Motor neuron (in vitro differentiated cells): ENCODE measurements at regions not wholly inside any gene's neighbourhood (a gene's known extent, or its start where the extent isn't known, plus 50 kb on each side); places are given as distances from the start of the nearest gene placed in this dataset.
"Not testable (repeated sequence)": the region's sequence is repeated elsewhere in the genome, so short reads cannot be mapped to it uniquely, and the experiment has no call there.

Experiments used
- ATAC-seq, 8 experiments: fragments of 200-7000 bp; cut with Tn5 transposase; replicated peaks in 6 of 8; 2 replicates each; pipeline ENCODE4 v1.8.0; 2021; ENCODE audit warnings: mild to moderate bottlenecking in 8 of 8, moderate library complexity in 8 of 8
- H3K27ac ChIP-seq, 2 donors: fragments of 250-450 bp; sonication (Bioruptor Pico); 2 replicates each; pipeline ENCODE4 v1.9.0; 2021; ENCODE audit warnings: antibody characterized with exemption in 2 of 2, mild to moderate bottlenecking in 2 of 2, moderate library complexity in 1 of 2
- H3K4me1 ChIP-seq, 2 donors: fragments of 250-450 bp; sonication (Bioruptor Pico); replicated peaks in 1 of 2; 2 replicates each; pipeline ENCODE4 v1.6.1; 2021; ENCODE audit warnings: antibody characterized with exemption in 2 of 2, mild to moderate bottlenecking in 2 of 2, moderate library complexity in 1 of 2
- H3K4me3 ChIP-seq, 5 donors: fragments of 250-450 bp; sonication (Bioruptor Pico); 2 replicates each; pipeline ENCODE4 v1.9.0; 2021; ENCODE audit warnings: antibody characterized with exemption in 5 of 5, mild to moderate bottlenecking in 5 of 5, moderate library complexity in 4 of 5
- WGBS, 10 experiments: fragments of 450-650 bp; shearing (Covaris generic); methylation state at CpG; one replicate each; pipeline ENCODE4 v1.0.0; 2022; 5-methylcytosine and 5-hydroxymethylcytosine counted together
- in situ Hi-C, 9 experiments: fragments of 400-800 bp; cut with MboI; loops; one replicate each; pipeline ENCODE4 v1.15.0; 2021; ENCODE audit warnings: low sequenced_read_pairs in 9 of 9, low pct_unique_long_range_greater_than_20kb in 2 of 9; ENCODE audit not compliant: unreplicated experiment in 9 of 9

DNA sequence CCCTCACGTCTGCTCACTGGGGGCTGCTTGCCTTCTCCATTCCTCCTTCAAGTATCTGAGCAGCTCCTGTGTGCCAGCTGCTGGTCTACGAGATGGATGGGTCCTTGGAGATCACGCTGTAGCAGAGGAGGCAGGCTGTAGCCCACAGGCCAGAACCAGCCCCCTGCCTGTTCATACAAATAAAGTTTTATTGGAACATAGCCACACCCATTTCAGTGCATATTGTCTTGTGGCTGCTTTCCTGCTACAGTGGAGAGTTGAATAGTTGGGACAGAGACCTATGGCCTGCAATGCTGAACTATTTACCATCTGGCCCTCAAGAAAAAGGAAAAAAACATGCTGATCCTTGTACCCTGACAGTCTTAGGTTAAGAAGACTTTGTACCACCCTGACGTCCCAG is 136.8 kb upstream of the HMX1 start:
- H3K27ac ChIP-seq, ATAC-seq, in situ Hi-C loops, H3K4me1 ChIP-seq, H3K4me3 ChIP-seq: not testable (repeated sequence)
- WGBS, 10 experiments = 40% methylated on average over 1 of the region's 4 CpGs; no CpG with 5 or more reads in 9 of the 10 experiments

DNA sequence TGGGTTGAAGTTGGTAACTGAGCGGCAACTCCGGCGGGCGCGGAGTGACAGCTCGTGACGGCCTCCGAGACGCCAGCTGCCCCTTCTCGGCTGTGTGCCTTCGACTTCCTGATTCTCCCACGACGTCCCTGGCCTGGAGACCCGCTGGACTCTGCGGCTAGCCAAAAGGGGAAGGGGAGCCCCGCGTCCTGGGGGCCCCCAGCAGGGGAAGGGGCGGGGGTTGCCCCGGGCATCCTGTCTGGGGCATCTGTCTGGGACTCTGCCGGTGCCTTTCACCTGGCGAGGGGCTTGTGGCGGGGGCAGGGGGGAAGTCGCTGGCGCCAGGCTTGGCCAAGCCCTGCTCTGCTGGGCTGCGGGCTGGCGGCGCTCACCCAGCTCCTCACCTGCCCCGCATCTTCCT is 129.5 kb upstream of the HMX1 start:
- ATAC-seq, H3K4me3 ChIP-seq, in situ Hi-C loops, H3K27ac ChIP-seq, H3K4me1 ChIP-seq: not testable (repeated sequence)
- no CpG with 5 or more reads among the region's 28 CpGs for WGBS, 10 experiments

DNA sequence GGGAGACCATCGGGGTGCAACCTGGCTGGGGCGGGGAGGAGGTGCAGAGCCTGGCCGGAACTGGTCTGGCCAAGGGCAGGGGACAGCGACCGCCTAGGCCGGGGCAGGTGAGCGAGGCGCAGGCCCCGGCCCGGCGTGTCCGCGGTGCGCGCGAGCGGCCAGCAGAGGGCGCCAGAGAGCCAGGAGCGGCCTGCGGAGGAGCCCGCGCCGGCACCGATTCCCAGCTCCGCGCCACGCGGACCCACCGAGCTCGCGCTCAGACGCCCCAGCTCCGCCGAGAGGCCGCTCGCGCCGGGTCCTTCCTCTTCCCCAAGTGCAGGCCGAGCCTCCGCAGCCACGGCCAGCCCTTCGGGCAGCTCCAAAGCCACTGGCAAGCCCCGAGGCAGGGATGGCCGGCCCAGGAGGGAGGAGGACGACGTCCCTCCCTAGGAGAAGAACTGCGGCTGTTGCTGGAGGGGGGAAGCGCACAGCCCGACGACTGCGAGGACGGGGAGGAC is 128.9 kb upstream of the HMX1 start:
- H3K4me1 ChIP-seq, in situ Hi-C loops, ATAC-seq, H3K27ac ChIP-seq: not testable (repeated sequence)
- 4 to 73% (median 36%) methylated on average over 9 to 15 of the region's 52 CpGs; no CpG with 5 or more reads in 7 of the 10 experiments for WGBS, 10 experiments
- H3K4me3 ChIP-seq = peak overlapping the region in 3 of 5 donors; percentile 22 to 28 (median 24)

DNA sequence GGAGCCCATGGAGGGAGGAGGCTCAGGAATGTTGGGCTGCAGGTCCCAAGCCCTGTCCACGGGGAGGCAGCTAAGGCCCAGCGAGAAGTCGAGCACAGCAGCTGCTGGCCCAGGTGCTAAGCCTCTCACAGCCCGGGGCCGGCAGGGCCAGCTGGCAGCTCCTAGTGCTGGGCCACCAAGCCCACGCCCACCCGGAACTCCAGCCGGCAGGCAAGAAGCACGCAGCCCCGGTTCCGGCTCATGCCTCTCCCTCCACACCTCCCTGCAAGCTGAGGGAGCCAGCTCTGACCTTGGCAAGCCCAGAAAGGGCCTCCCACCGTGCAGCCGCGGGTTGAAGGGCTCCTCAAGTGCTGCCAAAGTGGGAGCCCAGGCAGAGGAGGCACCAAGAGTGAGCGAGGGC is 121.3 kb upstream of the HMX1 start:
- H3K4me1 ChIP-seq, in situ Hi-C loops, ATAC-seq, H3K27ac ChIP-seq, H3K4me3 ChIP-seq: not testable (repeated sequence)
- WGBS, 10 experiments = 29 to 60% methylated on average over 1 to 3 of the region's 15 CpGs; no CpG with 5 or more reads in 8 of the 10 experiments

DNA sequence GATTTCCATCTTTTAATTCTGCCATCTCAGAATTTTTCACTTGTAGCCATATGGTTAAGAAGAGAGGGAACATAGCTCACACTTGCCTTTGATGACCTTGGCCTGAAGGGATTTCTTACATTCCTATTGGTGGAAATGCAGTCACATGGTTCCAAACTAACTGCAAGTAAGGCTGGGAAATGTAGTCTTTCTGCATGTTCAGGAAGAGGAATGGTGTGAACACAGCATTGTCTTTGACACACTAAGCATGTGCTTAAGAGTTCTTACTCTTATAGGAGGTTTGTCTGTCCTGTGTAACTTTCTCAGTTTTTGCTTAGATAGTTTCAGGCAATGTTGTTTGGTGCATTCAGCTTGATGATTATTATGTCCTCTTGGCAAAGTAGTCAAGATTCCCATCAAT is 119.8 kb upstream of the HMX1 start:
- H3K4me3 ChIP-seq, in situ Hi-C loops, ATAC-seq, H3K4me1 ChIP-seq, H3K27ac ChIP-seq: not testable (repeated sequence)

DNA sequence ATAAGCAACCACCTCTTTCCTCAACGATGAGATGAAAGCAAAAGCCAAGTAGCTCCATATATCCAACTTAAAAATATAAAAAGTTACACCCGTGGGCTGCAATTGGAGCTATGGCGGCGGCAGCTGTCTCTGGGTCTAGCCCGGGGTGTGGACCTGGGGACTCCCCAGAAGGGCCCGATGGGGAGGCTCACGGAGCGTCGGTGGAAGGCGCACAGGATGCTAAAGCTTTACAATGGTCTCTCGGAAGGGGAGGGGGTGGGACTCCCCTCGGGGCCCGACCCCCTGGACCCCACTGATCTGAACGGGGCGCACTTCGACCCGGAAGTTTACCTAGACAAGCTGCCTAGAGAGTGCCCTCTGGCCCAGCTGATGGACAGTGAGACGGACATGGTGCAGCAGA is 118.7 kb upstream of the HMX1 start:
- ATAC-seq, in situ Hi-C loops, H3K4me3 ChIP-seq, H3K27ac ChIP-seq, H3K4me1 ChIP-seq: not testable (repeated sequence)
- WGBS, 10 experiments = 40% methylated on average over 3 of the region's 18 CpGs; no CpG with 5 or more reads in 9 of the 10 experiments

DNA sequence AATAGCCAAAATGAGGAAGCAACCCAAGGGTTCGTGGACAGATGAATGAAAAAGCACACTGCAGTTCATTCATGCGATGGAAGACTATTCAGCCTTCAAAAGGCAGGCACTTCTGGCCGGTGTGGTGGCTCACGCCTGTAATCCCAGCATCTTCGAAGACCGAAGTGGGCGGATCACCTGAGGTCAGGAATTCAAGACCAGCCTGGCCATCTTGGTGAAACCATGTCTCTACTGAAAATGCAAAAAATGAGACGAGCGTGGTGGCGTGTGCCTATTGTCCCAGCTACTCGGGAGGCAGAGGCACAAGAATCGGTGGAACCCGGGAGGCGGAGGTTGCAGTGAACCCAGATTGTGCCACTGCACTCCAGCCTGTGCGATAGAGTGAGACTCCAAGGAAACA is 114.1 kb upstream of the HMX1 start:
- in situ Hi-C loops, H3K4me3 ChIP-seq, H3K27ac ChIP-seq, H3K4me1 ChIP-seq, ATAC-seq: not testable (repeated sequence)
- 28 to 94% (median 77%) methylated on average over 2 to 15 of the region's 15 CpGs for WGBS, 10 experiments

DNA sequence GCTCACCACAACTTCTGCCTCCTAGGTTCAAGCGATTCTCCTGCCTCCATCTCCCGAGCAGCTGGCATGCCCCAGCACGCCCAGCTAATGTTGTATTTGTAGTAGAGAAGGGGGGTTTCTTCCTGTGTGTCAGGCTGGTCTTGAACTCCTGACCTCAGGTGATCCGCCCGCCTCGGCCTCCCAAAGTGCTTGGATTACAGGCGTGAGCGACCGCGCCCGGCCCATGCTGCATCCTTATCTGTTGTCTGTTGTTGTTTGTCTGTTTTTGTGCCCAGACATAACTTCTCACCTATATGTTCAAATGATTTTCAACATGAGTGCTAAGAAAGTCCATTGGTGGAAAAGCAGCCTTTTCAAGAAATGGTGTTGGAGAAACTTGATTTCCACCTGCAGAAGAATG is 113.0 kb upstream of the HMX1 start:
- 19 to 80% (median 40%) methylated on average over 1 to 8 of the region's 11 CpGs; no CpG with 5 or more reads in 3 of the 10 experiments for WGBS, 10 experiments
- H3K27ac ChIP-seq, H3K4me1 ChIP-seq, H3K4me3 ChIP-seq, in situ Hi-C loops, ATAC-seq: not testable (repeated sequence)

DNA sequence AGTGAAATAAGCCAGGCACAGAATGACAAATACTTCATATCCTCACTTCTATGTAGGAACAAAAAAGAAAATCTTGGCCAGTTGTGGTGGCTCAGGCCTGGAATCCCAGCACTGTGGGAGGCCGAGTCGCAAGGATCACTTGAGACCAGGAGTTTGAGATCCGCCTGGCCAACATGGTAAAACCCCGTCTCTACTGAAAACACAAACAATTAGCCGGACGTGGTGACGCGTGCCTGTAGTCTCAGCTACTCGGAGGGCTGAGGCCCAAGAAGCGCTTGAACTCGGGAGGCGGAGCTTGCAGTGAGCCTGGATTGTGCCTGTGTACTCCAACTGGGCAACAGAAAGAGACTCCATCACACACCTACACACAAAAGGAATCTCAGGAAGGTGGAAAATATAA is 112.3 kb upstream of the HMX1 start:
- H3K4me3 ChIP-seq, ATAC-seq, H3K4me1 ChIP-seq, in situ Hi-C loops, H3K27ac ChIP-seq: not testable (repeated sequence)
- WGBS, 10 experiments = 70 to 90% methylated on average over 2 to 5 of the region's 12 CpGs; no CpG with 5 or more reads in 8 of the 10 experiments

DNA sequence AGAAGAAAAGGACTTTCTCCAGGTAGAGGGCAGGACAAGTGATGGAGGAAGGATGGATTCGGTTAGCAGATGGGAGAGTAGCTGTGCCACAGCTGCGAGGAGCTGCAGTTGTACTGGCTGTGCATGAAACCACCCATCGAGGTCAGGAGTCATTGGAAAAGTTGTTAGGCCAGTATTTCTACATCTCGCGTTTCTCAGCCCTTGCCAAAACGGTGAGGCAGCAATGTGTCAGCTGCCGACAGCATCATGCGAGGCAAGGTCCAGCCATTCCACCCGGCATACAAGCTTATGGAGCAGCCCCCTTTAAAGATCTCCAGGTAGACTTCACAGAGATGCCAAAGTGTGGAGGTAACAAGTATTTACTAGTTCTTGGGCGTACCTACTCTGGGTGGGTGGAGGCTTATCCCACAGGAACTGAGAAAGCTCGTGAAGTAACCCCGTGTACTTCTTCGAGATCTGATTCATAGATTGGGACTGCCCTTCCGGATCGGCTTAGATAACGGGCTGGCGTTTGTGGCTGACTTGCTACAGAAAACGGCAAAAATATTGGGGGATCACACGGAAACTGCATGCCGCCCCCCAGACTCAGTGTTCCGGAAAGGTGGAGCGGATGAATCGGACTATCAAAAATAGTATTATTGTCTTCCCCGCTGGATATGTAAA is 105.0 kb upstream of the HMX1 start:
- H3K4me3 ChIP-seq, H3K4me1 ChIP-seq, H3K27ac ChIP-seq, ATAC-seq, in situ Hi-C loops: not testable (repeated sequence)
- WGBS, 10 experiments = 24 to 93% (median 66%) methylated on average over 2 to 16 of the region's 24 CpGs; no CpG with 5 or more reads in 2 of the 10 experiments

DNA sequence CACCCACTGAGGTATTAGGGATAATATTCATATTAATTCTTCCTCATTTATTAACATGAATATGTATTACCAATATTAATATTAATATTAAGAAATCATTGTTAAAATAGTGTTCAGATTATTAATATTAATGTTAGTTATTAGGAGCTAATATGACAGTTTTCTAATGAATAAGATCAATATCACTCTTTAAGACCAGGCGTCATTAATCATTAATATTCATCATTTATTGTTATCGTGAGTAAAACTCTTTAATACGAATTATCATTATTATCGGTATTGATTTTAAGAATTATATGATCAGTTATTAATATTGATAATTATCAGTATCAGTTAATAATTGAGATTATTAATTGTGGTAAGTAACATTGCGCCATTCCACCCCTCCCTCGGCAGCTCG is 101.0 kb upstream of the HMX1 start:
- H3K27ac ChIP-seq, ATAC-seq, H3K4me3 ChIP-seq, H3K4me1 ChIP-seq, in situ Hi-C loops: not testable (repeated sequence)
- WGBS, 10 experiments = 39 to 88% (median 80%) methylated on average over 2 to 5 of the region's 7 CpGs; no CpG with 5 or more reads in 1 of the 10 experiments

DNA sequence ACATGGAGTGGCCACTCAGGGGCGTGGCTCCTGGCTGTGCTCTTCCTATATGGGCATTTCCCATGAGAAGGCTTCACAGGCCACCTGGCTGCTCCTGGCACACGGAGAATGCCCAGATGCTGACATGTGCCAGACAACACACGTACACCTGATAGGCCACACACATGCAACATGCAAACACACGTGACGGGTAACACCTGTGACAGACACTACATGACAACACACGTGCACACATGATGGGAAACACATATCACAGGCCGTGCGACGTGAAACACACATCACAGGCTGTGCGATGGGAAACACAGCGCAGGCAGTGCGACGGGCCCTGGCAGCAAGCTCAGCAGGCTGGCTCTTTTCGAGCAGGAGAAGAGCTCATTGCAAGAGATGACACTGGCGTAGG is 94.3 kb upstream of the HMX1 start:
- ATAC-seq, in situ Hi-C loops, H3K27ac ChIP-seq, H3K4me3 ChIP-seq, H3K4me1 ChIP-seq: not testable (repeated sequence)
- 10 to 86% (median 61%) methylated on average over 1 to 7 of the region's 15 CpGs; no CpG with 5 or more reads in 6 of the 10 experiments for WGBS, 10 experiments

DNA sequence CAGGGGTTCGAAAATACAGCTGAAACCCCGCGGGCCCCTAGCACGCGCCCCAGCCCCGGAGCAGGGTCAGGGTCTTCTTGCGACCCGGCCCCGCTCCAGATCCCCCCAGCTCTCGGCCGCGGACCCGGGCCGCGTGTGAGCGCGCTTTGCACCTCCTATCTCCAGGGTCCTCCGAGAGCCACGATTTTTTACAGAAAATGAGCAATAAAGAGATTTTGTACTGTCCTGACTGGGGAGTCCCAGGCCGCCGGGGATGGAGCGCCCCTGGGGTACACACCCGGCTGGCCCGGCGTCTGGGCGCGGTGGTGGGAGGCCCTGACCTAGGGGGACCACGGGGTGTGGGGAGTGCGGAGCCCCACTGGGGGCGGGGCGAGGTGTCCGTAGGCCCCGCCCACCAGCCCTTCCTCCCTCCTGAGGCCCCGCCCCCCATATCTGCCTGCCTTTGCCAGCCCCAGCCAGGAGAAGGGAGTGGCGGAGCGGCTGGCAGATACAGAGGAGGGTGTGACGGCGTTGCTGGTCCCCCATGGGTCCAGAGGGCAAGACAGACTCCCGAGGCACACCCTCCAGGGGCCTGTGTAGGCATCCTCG is 92.7 kb upstream of the HMX1 start:
- in situ Hi-C loops, H3K27ac ChIP-seq, H3K4me1 ChIP-seq, ATAC-seq: not testable (repeated sequence)
- WGBS, 10 experiments = no CpG with 5 or more reads among the region's 40 CpGs
- peak overlapping the region in 1 of 5 donors; percentile 25 for H3K4me3 ChIP-seq

DNA sequence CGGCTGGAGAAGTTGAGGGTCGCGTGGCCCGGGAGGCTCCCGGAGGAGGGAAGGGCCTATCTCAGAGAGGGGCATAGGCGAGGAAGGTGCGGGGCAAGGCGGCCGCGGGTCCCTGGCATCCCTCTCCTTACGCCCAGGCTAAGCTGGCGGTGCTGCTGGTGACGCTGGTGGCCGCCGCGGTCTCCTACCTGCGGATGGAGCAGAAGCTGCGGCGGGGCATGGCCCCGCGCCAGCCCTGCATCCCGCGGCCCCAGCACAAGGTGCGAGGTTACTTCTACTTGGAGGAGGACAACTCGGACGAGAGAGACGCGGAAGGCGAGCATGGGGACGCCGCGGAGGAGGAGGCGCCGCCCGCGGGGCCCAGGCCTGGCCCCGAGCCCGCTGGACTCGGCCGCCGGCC is 91.9 kb upstream of the HMX1 start:
- 0% methylated on average over 1 of the region's 41 CpGs; no CpG with 5 or more reads in 9 of the 10 experiments for WGBS, 10 experiments
- H3K4me1 ChIP-seq, ATAC-seq, in situ Hi-C loops, H3K4me3 ChIP-seq, H3K27ac ChIP-seq: not testable (repeated sequence)
